ENCODE measurements at regions not wholly inside any gene's neighbourhood (a gene's known extent, or its start where the extent isn't known, plus 50 kb on each side); places are given as distances from the start of the nearest gene placed in this dataset.

- no peak overlapping the region for H3K4me2 ChIP-seq
- H3K4me1 ChIP-seq = no peaks in the 10 kb centered on the region
- no peak overlapping the region for H3K27ac ChIP-seq
- no peak overlapping the region for H3K4me3 ChIP-seq
- no peaks in the 10 kb centered on the region for H3K27me3 ChIP-seq
- H3K9me3 ChIP-seq = no peaks in the 10 kb centered on the region
- no peak overlapping the region for H3K9ac ChIP-seq
- no peaks in the 10 kb centered on the region for H3K36me3 ChIP-seq
- no peaks in the 10 kb centered on the region for H4K20me1 ChIP-seq
- TF ChIP-seq Cebpa-rat (IDR thresholded peaks at IDR 0.05) = no peak
Observed at GRCh38 chrX:9188117-9188516, 154.2 kb upstream of the FAM9B start.

DNA sequence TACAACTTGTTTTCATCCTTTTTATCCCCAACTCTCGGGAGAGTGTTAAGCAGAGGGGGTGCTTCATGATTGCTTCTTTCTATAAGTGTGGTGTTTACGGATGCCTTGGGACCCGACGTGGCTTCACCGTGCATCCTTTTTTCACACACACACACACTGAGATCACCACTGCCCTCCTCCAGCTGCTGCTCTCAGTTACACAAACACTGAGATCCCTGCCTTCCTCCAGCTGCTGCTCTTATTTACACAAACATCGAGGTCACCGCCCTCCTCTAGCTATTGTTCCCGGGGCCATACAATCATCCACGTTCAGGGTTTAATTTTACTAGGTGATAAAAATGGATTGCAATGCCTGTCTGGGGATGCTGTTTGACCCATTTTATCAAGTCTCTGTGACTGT lies 155.4 kb upstream of the FAM9B start:
- H3K9ac ChIP-seq = no peak overlapping the region
- no peaks in the 10 kb centered on the region for H3K4me1 ChIP-seq
- H3K27ac ChIP-seq = no peak overlapping the region
- H3K36me3 ChIP-seq = no peaks in the 10 kb centered on the region
- H3K4me2 ChIP-seq = no peak overlapping the region
- H4K20me1 ChIP-seq = no peaks in the 10 kb centered on the region
- TF ChIP-seq Cebpa-rat (IDR thresholded peaks at IDR 0.05) = no peak
- no peak overlapping the region for H3K4me3 ChIP-seq
- H3K9me3 ChIP-seq = no peaks in the 10 kb centered on the region
- H3K27me3 ChIP-seq = no peaks in the 10 kb centered on the region

DNA sequence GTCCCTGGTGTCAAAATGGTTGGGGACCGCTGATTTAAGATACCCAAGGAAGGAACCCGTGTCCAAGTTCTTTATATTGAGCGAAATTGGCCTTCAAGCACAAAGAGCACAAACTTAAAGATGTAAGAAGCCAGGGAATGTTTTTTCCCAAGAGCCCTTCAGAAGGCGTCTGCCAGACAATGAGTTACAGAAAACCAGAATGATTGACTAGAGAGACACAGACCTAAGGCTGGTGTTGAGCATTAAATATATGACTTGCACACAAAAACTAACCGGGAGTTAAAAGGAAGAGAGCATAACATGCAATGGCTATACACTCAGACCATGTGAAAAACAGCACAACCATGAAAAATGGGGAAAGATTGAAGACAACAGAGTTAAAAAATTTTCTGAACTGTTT lies 157.5 kb upstream of the FAM9B start:
- no peaks in the 10 kb centered on the region for H3K27me3 ChIP-seq
- H3K4me1 ChIP-seq = no peaks in the 10 kb centered on the region
- H3K27ac ChIP-seq = no peak overlapping the region
- no peak overlapping the region for H3K9ac ChIP-seq
- H3K4me3 ChIP-seq = no peak overlapping the region
- H3K9me3 ChIP-seq = no peaks in the 10 kb centered on the region
- no peaks in the 10 kb centered on the region for H4K20me1 ChIP-seq
- no peaks in the 10 kb centered on the region for H3K36me3 ChIP-seq
- H3K4me2 ChIP-seq = no peak overlapping the region
- TF ChIP-seq Cebpa-rat (IDR thresholded peaks at IDR 0.05) = no peak

GRCh38 chrX:9195199-9195880 lies 161.4 kb upstream of the FAM9B start:
- Histone ChIP-seq H3K4me1 (no peaks in the 10 kb centered on the region), H3K9ac (no peak overlapping the region), H3K27me3 (no peaks in the 10 kb centered on the region), H3K36me3 (no peaks in the 10 kb centered on the region), H3K4me3 (no peak overlapping the region), H3K27ac (no peak overlapping the region), H3K9me3 (no peaks in the 10 kb centered on the region), H3K4me2 (no peak overlapping the region), H4K20me1 (no peaks in the 10 kb centered on the region)
- TF ChIP-seq Cebpa-rat (IDR thresholded peaks at IDR 0.05) = no peak

DNA sequence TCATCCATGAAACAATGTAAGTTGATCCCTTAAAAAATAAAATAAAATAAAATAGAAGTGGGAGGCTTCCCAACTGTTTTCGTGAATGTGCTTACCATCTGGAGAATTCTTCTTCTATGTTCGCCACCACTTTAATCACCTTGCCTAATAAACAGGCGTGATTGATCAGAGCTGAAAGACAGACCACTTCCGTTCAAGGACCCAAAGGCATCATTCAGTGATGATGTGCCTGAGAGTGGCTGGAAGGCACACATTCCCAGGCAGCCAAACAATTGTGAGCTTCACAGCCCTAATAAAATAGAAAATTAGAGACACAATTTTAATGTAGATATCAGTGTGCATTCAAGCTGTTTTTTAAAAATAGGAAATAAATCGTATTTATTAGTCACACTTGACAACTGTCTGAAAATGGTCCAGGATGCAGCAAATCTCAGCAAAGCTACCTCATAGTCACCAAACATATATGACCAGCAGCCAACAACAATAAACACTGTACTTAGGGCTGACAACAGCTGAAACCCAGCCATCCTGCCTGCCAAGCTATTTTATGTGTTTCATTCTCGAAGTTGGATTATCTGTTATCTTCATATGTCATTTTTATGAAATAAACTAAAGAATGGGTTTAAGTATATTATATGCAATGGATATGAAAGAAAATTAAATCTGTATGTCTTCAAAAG lies 163.2 kb upstream of the FAM9B start:
- no peak for TF ChIP-seq Cebpa-rat (IDR thresholded peaks at IDR 0.05)
- Histone ChIP-seq H3K27me3 (no peaks in the 10 kb centered on the region), H3K9ac (no peak overlapping the region), H3K27ac (no peak overlapping the region), H3K36me3 (no peaks in the 10 kb centered on the region), H3K4me3 (no peak overlapping the region), H3K4me1 (no peaks in the 10 kb centered on the region), H3K9me3 (no peaks in the 10 kb centered on the region), H3K4me2 (no peak overlapping the region), H4K20me1 (no peaks in the 10 kb centered on the region)

GRCh38 chrX:9204560-9204959 lies 170.6 kb upstream of the FAM9B start:
- Histone ChIP-seq H3K4me2 (no peak overlapping the region), H3K27me3 (no peaks in the 10 kb centered on the region), H3K36me3 (no peaks in the 10 kb centered on the region), H3K4me1 (no peaks in the 10 kb centered on the region), H4K20me1 (no peaks in the 10 kb centered on the region), H3K27ac (no peak overlapping the region), H3K9me3 (no peaks in the 10 kb centered on the region), H3K9ac (no peak overlapping the region), H3K4me3 (no peak overlapping the region)
- no peak for TF ChIP-seq Cebpa-rat (IDR thresholded peaks at IDR 0.05)

DNA sequence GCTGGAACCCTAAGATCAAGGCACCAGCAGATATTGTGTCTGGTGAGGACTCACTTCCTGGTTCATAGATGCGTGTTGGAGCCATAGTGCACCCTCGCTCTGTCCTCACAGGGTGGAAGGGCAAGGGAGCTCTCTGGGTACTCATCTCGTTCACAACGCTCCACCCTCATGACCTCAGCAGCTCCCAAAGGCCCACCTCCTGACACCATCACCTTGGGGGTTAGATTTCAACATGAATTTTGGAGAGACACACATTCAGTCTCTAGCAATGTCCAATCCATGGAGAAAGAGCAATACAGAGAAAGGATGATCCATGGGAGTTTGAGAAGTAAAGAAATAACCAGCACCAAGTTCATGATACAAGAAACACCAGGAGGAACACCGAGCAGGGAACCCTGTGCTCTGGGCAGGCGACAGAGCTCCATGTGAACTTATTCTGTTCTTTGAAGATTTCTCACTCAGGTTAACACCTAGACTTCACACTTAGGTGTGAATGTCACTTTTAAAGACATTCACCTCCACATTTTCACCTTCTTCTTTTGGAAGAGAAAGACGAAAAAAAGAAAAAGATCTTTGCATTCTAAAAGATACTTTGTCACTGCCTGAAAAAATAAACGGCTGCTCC lies 171.8 kb upstream of the FAM9B start:
- H3K27ac ChIP-seq = no peak overlapping the region
- H3K4me2 ChIP-seq = no peak overlapping the region
- H3K4me1 ChIP-seq = no peaks in the 10 kb centered on the region
- TF ChIP-seq Cebpa-rat (IDR thresholded peaks at IDR 0.05) = no peak
- H3K9ac ChIP-seq = no peak overlapping the region
- H4K20me1 ChIP-seq = no peaks in the 10 kb centered on the region
- no peaks in the 10 kb centered on the region for H3K27me3 ChIP-seq
- no peaks in the 10 kb centered on the region for H3K9me3 ChIP-seq
- H3K4me3 ChIP-seq = no peak overlapping the region
- H3K36me3 ChIP-seq = no peaks in the 10 kb centered on the region

- Histone ChIP-seq H3K27ac (no peak overlapping the region), H3K9ac (no peak overlapping the region), H3K4me3 (no peak overlapping the region), H3K36me3 (no peaks in the 10 kb centered on the region), H3K9me3 (no peaks in the 10 kb centered on the region), H4K20me1 (no peaks in the 10 kb centered on the region), H3K4me1 (no peaks in the 10 kb centered on the region), H3K27me3 (no peaks in the 10 kb centered on the region), H3K4me2 (no peak overlapping the region)
- TF ChIP-seq Cebpa-rat (IDR thresholded peaks at IDR 0.05) = no peak
Observed at GRCh38 chrX:9207142-9207541, 173.2 kb upstream of the FAM9B start.

DNA sequence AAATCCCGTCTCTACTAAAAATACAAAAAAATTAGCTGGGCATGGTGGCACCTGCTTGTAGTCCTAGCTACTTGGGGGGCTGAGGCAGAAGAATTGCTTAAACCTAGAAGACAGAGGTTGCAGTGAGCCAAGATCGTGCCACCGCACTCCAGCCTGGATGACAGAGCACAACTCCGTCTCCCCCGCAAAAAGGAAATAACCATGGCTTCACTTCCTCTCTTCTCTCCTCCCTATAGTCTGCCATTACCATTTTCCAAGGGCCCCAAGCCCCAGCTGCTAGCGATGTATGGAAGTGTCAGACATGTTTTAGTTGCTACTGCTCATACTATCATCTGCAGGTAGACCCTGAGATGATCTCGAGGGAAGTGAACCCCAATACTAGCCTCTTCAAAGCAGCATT lies 177.3 kb upstream of the FAM9B start:
- Histone ChIP-seq H3K4me3 (no peak overlapping the region), H3K27ac (no peak overlapping the region), H3K9me3 (no peaks in the 10 kb centered on the region), H3K36me3 (no peaks in the 10 kb centered on the region), H3K4me1 (no peaks in the 10 kb centered on the region), H4K20me1 (no peaks in the 10 kb centered on the region), H3K27me3 (no peaks in the 10 kb centered on the region), H3K4me2 (no peak overlapping the region), H3K9ac (no peak overlapping the region)
- no peak for TF ChIP-seq Cebpa-rat (IDR thresholded peaks at IDR 0.05)

- no peak overlapping the region for H3K9ac ChIP-seq
- no peaks in the 10 kb centered on the region for H3K27me3 ChIP-seq
- no peak for TF ChIP-seq Cebpa-rat (IDR thresholded peaks at IDR 0.05)
- no peaks in the 10 kb centered on the region for H3K36me3 ChIP-seq
- H3K4me3 ChIP-seq = no peak overlapping the region
- no peaks in the 10 kb centered on the region for H3K4me1 ChIP-seq
- H3K9me3 ChIP-seq = peaks cover 26% of the 10 kb centered on the region
- H3K4me2 ChIP-seq = no peak overlapping the region
- no peak overlapping the region for H3K27ac ChIP-seq
- no peaks in the 10 kb centered on the region for H4K20me1 ChIP-seq
Observed at GRCh38 chrX:9221781-9222180, 187.9 kb upstream of the FAM9B start.
